Fibroblast of peridontal ligament (primary cell): ENCODE measurements at regions not wholly inside any gene's neighbourhood (a gene's known extent, or its start where the extent isn't known, plus 50 kb on each side); places are given as distances from the start of the nearest gene placed in this dataset.
A peak's percentile ranks its signal among the peaks of the same experiment; 100 is the strongest.

Source experiments
- DNase-seq: peaks from one replicate; pipeline ENCODE4 v3.0.0-alpha.2; 2010; ENCODE audit errors: extremely low read depth

- peak; percentile 10 for DNase-seq
These were observed 68.9 kb upstream of the FOXK1 start for GRCh38 chr7:4612939-4613841.

DNA sequence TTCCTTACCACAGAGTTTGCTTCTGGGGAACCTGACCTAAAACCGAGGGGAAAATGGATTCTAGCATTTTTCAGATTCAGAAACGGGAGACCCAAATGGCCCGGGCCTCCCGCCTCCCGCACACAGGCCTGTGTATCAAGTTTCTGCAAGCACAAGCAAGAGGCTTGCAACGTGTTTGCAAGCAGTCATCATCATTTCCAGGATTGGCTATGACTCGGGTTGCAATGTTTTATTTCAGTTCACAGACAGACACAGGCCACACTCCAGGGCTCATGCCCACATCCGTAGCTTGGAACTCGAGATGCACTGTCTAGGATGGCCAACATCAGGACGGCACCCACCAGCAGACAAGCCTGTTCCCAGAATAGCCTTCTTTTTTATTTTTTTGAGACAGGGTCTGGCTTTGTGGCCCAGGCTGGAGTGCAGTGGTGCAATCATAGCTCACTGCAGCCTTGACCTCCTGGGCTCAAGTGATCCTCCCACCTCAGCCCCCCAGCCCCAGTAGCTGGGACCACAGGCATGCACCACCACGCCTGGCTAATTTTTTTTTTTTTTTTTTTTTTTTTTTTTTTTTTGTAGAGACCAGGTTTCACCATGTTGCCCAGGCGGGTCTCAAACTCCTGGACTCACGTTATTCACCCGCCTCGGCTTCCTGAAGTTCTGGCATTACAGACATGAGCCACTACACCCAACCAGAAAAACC is 68.1 kb upstream of the FOXK1 start:
- peak; percentile 91 for DNase-seq

GRCh38 chr7:4616116-4616515 is 66.0 kb upstream of the FOXK1 start:
- DNase-seq, result no peak

DNA sequence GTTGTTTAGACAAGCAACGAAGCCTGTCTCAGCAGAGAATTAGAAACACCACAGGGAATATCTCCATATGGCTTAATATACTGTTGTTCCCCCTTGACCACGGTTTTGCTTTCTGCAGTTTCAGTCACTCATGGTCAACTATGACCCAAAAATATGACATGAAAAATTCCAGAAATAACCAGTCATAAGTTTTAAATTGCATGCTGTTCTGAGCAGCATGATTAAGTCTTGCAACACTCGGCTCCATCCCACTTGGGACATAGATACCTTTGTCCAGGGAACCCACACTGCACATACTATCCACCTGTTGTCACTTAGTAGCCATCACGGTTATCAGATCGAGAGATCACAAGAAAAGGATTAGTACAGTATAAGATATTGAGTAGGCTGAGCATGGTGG is 60.7 kb upstream of the FOXK1 start:
- DNase-seq, result peak; percentile 29

GRCh38 chr7:4626318-4626845 is 55.7 kb upstream of the FOXK1 start:
- no peak for DNase-seq

DNA sequence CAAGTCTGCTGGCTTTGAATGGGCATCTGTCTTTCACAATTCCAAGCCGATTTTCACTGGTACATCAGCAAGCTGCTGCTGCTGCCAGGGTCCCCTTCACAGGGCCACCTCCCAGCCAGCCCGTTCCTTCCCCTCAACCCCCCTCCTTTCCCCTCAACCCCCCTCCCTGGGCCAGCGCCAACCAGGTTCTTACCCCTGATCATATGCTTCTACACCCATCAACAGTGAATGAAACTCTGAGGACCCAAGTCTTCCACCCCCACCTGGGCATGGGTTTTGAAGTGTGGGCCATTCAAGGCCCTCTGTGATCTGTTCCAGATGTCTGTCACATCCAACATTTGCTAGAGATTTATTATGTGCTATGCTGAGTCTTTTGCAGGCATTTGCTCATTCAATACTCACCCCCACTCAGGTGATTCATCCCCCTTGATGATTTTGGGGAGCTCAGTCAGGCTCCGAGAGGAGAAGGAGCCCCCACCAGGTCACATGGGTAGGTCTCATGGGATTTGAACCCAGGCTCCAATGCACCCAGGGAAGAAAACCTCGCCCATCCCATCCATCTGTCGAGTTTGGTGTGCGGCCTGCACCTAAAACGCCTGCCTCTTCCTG is 52.7 kb upstream of the FOXK1 start:
- DNase-seq, result no peak

DNA sequence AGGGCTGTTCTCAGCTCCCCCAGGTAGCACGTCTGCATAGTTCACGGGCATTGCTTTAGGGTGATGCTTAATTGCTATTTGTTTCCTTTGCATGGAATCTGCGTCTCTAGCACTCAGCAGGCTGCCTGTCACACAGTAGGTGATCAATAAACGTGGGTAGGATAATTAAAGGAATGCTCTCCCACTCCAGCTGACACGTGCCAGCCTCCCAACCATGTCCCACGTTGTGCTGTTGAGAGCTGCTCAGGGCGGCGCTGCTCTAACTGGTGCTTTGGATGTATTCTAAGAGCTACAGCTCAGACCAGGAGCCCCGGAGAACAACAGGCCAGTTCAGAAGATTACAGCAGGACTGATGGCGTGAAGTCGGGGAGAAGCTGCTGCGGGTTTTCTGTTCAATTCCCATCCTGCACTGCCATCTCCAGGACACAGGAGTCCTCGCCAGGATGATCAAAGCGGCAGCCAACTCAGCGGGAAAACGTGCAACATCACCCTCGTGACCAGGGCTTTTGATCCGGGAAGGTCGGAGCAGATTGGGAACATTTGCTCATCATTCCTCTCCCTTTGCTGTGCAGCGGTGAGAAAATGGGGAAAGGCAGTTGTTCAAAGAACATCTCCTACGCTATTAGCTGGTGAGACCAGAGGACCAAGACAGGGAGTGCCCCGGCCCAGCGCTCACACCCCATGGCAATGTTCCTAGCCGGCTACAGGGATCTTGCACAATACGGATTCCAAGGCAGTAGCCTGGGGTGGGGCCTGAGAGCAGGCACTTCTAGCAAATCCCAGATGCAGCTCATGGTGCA is 50.5 kb upstream of the FOXK1 start:
- peak; percentile 95 for DNase-seq
